ENCODE measurements at regions not wholly inside any gene's neighbourhood (a gene's known extent, or its start where the extent isn't known, plus 50 kb on each side); places are given as distances from the start of the nearest gene placed in this dataset.

GRCh38 chr6:6525933-6526332 lies 62.6 kb upstream of the LY86 start:
- Histone ChIP-seq H3K79me1 (ENCODE audit: low read depth, low read length) (no peaks in the 10 kb centered on the region), H3K9ac (ENCODE audit: low read depth, low read length, poor library complexity) (no peak overlapping the region), H3K4me3 (ENCODE audit: low read length in 2 of 2) (no peak overlapping the region), H2AFZ (ENCODE audit: low read length) (no peak overlapping the region), H2BK15ac (ENCODE audit: low read length) (no peak overlapping the region), H2BK120ac (ENCODE audit: low read depth, low read length) (no peak overlapping the region), H3K14ac (ENCODE audit: low read length) (no peak overlapping the region), H2AK5ac (ENCODE audit: low read depth, low read length) (no peak overlapping the region), H3K23ac (ENCODE audit: low read depth, low read length, poor library complexity) (no peak overlapping the region), H3K4me2 (ENCODE audit: insufficient read depth, low read length, poor library complexity, severe bottlenecking) (no peak overlapping the region), H3K9me3 (replicated peaks in 1 of 2; ENCODE audit: control insufficient read depth in 2 of 2, insufficient read depth in 1 of 2, low read depth in 1 of 2, low read length in 2 of 2) (no peaks in the 10 kb centered on the region), H3K27me3 (ENCODE audit: control insufficient read depth in 3 of 3, insufficient read depth in 3 of 3, low read depth in 1 of 3, low read length in 3 of 3) (peaks cover 0 to 7% (median 0%) of the 10 kb centered on the region in 3 experiments), H4K8ac (ENCODE audit: low read depth, low read length) (no peak overlapping the region), H3K18ac (ENCODE audit: low read length) (no peak overlapping the region), H2BK12ac (ENCODE audit: low read length) (no peak overlapping the region), H3K4me1 (ENCODE audit: control insufficient read depth in 2 of 2, insufficient read depth in 1 of 2, low read depth in 1 of 2, low read length in 2 of 2) (no peaks in the 10 kb centered on the region), H3K4ac (ENCODE audit: low read length) (no peak overlapping the region), H3K36me3 (replicated peaks in 1 of 2; ENCODE audit: control insufficient read depth in 2 of 2, insufficient read depth in 2 of 2, low read length in 2 of 2) (no peaks in the 10 kb centered on the region), H4K91ac (ENCODE audit: low read depth, low read length, poor library complexity) (no peak overlapping the region), H2BK5ac (ENCODE audit: low read length) (no peak overlapping the region), H3K27ac (replicated peaks; ENCODE audit: low read length) (no peak overlapping the region)
- no peak for DNase-seq (ENCODE audit: low spot score)
- WGBS, 2 donors (ENCODE audit: extremely low coverage in 2 of 2, insufficient read length in 2 of 2, insufficient replicate concordance in 1 of 2) = no CpG with 5 or more reads among the region's 2 CpGs

DNA sequence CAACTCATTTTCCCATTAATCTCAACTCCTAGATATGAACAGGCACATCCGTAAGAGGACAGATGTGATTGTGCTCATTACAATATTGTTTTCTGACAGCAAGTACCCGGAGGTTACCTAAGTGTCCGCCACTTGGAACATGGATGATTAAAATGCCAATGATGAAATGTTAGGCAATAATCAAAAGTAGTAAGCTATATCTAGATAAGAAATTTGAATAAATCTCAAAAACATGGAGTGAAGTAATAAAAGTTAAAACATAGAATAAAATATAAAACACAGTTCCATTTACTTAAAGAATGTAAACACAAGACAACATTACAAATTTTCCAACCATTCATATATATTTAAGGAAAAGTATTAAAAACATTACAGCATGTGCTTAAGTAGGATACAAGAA lies 59.2 kb upstream of the LY86 start:
- H2AK5ac ChIP-seq (ENCODE audit: low read depth, low read length) = no peak overlapping the region
- DNase-seq (ENCODE audit: low spot score) = no peak
- no peaks in the 10 kb centered on the region for H3K9me3 ChIP-seq (replicated peaks in 1 of 2; ENCODE audit: control insufficient read depth in 2 of 2, insufficient read depth in 1 of 2, low read depth in 1 of 2, low read length in 2 of 2)
- H4K8ac ChIP-seq (ENCODE audit: low read depth, low read length) = no peak overlapping the region
- H3K27ac ChIP-seq (replicated peaks; ENCODE audit: low read length) = no peak overlapping the region
- no peaks in the 10 kb centered on the region for H3K79me1 ChIP-seq (ENCODE audit: low read depth, low read length)
- no peak overlapping the region for H4K91ac ChIP-seq (ENCODE audit: low read depth, low read length, poor library complexity)
- H2BK120ac ChIP-seq (ENCODE audit: low read depth, low read length) = no peak overlapping the region
- no peak overlapping the region for H3K23ac ChIP-seq (ENCODE audit: low read depth, low read length, poor library complexity)
- H2BK15ac ChIP-seq (ENCODE audit: low read length) = no peak overlapping the region
- H3K27me3 ChIP-seq (ENCODE audit: control insufficient read depth in 3 of 3, insufficient read depth in 3 of 3, low read depth in 1 of 3, low read length in 3 of 3) = peaks cover 0 to 7% (median 0%) of the 10 kb centered on the region in 3 experiments
- H2AFZ ChIP-seq (ENCODE audit: low read length) = no peak overlapping the region
- H3K4ac ChIP-seq (ENCODE audit: low read length) = no peak overlapping the region
- H3K9ac ChIP-seq (ENCODE audit: low read depth, low read length, poor library complexity) = no peak overlapping the region
- no CpG with 5 or more reads among the region's 3 CpGs for WGBS, 2 donors (ENCODE audit: extremely low coverage in 2 of 2, insufficient read length in 2 of 2, insufficient replicate concordance in 1 of 2)
- no peak overlapping the region for H2BK12ac ChIP-seq (ENCODE audit: low read length)
- no peak overlapping the region for H3K4me2 ChIP-seq (ENCODE audit: insufficient read depth, low read length, poor library complexity, severe bottlenecking)
- H3K4me3 ChIP-seq (ENCODE audit: low read length in 2 of 2) = no peak overlapping the region
- H3K36me3 ChIP-seq (replicated peaks in 1 of 2; ENCODE audit: control insufficient read depth in 2 of 2, insufficient read depth in 2 of 2, low read length in 2 of 2) = no peaks in the 10 kb centered on the region
- no peak overlapping the region for H3K18ac ChIP-seq (ENCODE audit: low read length)
- H2BK5ac ChIP-seq (ENCODE audit: low read length) = no peak overlapping the region
- H3K14ac ChIP-seq (ENCODE audit: low read length) = no peak overlapping the region
- H3K4me1 ChIP-seq (ENCODE audit: control insufficient read depth in 2 of 2, insufficient read depth in 1 of 2, low read depth in 1 of 2, low read length in 2 of 2) = no peaks in the 10 kb centered on the region

DNA sequence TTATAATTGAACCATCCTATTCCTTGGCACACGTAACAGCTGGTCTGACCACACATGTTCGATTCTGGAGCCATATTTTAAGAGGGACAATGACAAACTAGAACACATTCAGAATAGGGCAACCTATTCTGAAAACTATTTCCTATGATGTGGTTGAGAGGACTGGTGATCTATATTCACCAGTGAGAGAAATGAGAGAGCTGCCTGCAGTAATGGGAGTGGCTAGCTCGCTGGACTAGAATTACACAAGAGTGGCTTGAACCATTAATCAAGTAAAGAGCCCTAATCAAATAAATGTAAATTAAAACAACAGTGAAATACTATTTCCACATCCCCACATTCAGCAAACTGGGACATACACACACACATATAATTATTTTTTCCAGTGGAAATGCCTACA lies 55.3 kb upstream of the LY86 start:
- H3K79me1 ChIP-seq (ENCODE audit: low read depth, low read length) = no peaks in the 10 kb centered on the region
- H3K9ac ChIP-seq (ENCODE audit: low read depth, low read length, poor library complexity) = no peak overlapping the region
- WGBS, 2 donors (ENCODE audit: extremely low coverage in 2 of 2, insufficient read length in 2 of 2, insufficient replicate concordance in 1 of 2) = no CpG with 5 or more reads among the region's 3 CpGs
- no peaks in the 10 kb centered on the region for H3K27me3 ChIP-seq (ENCODE audit: control insufficient read depth in 3 of 3, insufficient read depth in 3 of 3, low read depth in 1 of 3, low read length in 3 of 3)
- H3K27ac ChIP-seq (replicated peaks; ENCODE audit: low read length) = no peak overlapping the region
- H2BK120ac ChIP-seq (ENCODE audit: low read depth, low read length) = no peak overlapping the region
- no peak for DNase-seq (ENCODE audit: low spot score)
- no peak overlapping the region for H3K14ac ChIP-seq (ENCODE audit: low read length)
- no peak overlapping the region for H3K23ac ChIP-seq (ENCODE audit: low read depth, low read length, poor library complexity)
- no peak overlapping the region for H2BK15ac ChIP-seq (ENCODE audit: low read length)
- no peak overlapping the region for H3K4me2 ChIP-seq (ENCODE audit: insufficient read depth, low read length, poor library complexity, severe bottlenecking)
- H3K4me1 ChIP-seq (ENCODE audit: control insufficient read depth in 2 of 2, insufficient read depth in 1 of 2, low read depth in 1 of 2, low read length in 2 of 2) = no peaks in the 10 kb centered on the region
- H2AFZ ChIP-seq (ENCODE audit: low read length) = no peak overlapping the region
- no peaks in the 10 kb centered on the region for H3K36me3 ChIP-seq (replicated peaks in 1 of 2; ENCODE audit: control insufficient read depth in 2 of 2, insufficient read depth in 2 of 2, low read length in 2 of 2)
- H2AK5ac ChIP-seq (ENCODE audit: low read depth, low read length) = no peak overlapping the region
- no peak overlapping the region for H3K18ac ChIP-seq (ENCODE audit: low read length)
- no peak overlapping the region for H4K8ac ChIP-seq (ENCODE audit: low read depth, low read length)
- no peak overlapping the region for H3K4me3 ChIP-seq (ENCODE audit: low read length in 2 of 2)
- H4K91ac ChIP-seq (ENCODE audit: low read depth, low read length, poor library complexity) = no peak overlapping the region
- H2BK12ac ChIP-seq (ENCODE audit: low read length) = no peak overlapping the region
- no peak overlapping the region for H2BK5ac ChIP-seq (ENCODE audit: low read length)
- H3K9me3 ChIP-seq (replicated peaks in 1 of 2; ENCODE audit: control insufficient read depth in 2 of 2, insufficient read depth in 1 of 2, low read depth in 1 of 2, low read length in 2 of 2) = no peaks in the 10 kb centered on the region
- H3K4ac ChIP-seq (ENCODE audit: low read length) = no peak overlapping the region

- Histone ChIP-seq H3K27ac (replicated peaks; ENCODE audit: low read length) (no peak overlapping the region), H2BK12ac (ENCODE audit: low read length) (no peak overlapping the region), H3K79me1 (ENCODE audit: low read depth, low read length) (no peaks in the 10 kb centered on the region), H3K4me2 (ENCODE audit: insufficient read depth, low read length, poor library complexity, severe bottlenecking) (no peak overlapping the region), H3K14ac (ENCODE audit: low read length) (no peak overlapping the region), H4K8ac (ENCODE audit: low read depth, low read length) (no peak overlapping the region), H3K27me3 (ENCODE audit: control insufficient read depth in 3 of 3, insufficient read depth in 3 of 3, low read depth in 1 of 3, low read length in 3 of 3) (no peaks in the 10 kb centered on the region), H2AK5ac (ENCODE audit: low read depth, low read length) (no peak overlapping the region), H3K18ac (ENCODE audit: low read length) (no peak overlapping the region), H2AFZ (ENCODE audit: low read length) (no peak overlapping the region), H3K23ac (ENCODE audit: low read depth, low read length, poor library complexity) (no peak overlapping the region), H3K4me1 (ENCODE audit: control insufficient read depth in 2 of 2, insufficient read depth in 1 of 2, low read depth in 1 of 2, low read length in 2 of 2) (no peaks in the 10 kb centered on the region), H2BK120ac (ENCODE audit: low read depth, low read length) (no peak overlapping the region), H2BK5ac (ENCODE audit: low read length) (no peak overlapping the region), H3K36me3 (replicated peaks in 1 of 2; ENCODE audit: control insufficient read depth in 2 of 2, insufficient read depth in 2 of 2, low read length in 2 of 2) (no peaks in the 10 kb centered on the region), H3K4me3 (ENCODE audit: low read length in 2 of 2) (no peak overlapping the region), H3K9ac (ENCODE audit: low read depth, low read length, poor library complexity) (no peak overlapping the region), H4K91ac (ENCODE audit: low read depth, low read length, poor library complexity) (no peak overlapping the region), H3K9me3 (replicated peaks in 1 of 2; ENCODE audit: control insufficient read depth in 2 of 2, insufficient read depth in 1 of 2, low read depth in 1 of 2, low read length in 2 of 2) (no peaks in the 10 kb centered on the region), H3K4ac (ENCODE audit: low read length) (no peak overlapping the region), H2BK15ac (ENCODE audit: low read length) (no peak overlapping the region)
- no CpG with 5 or more reads among the region's 16 CpGs for WGBS, 2 donors (ENCODE audit: extremely low coverage in 2 of 2, insufficient read length in 2 of 2, insufficient replicate concordance in 1 of 2)
- no peak for DNase-seq (ENCODE audit: low spot score)
These were observed 54.1 kb upstream of the LY86 start for GRCh38 chr6:6534399-6534798.

All from neuronal stem cell (in vitro differentiated cells).